NB4 (cell line): ENCODE measurements at regions not wholly inside any gene's neighbourhood (a gene's known extent, or its start where the extent isn't known, plus 50 kb on each side); places are given as distances from the start of the nearest gene placed in this dataset.

Experiments
- DNase-seq: peaks from one replicate; pipeline ENCODE4 v3.0.0; 2010; ENCODE audit warnings: low read depth
- H3K4me3 ChIP-seq: one replicate; pipeline ENCODE4 v1.5.1; 2011; ENCODE audit warnings: mild to moderate bottlenecking, low read depth, low read length, moderate library complexity
- CTCF ChIP-seq: IDR thresholded peaks from one replicate; pipeline ENCODE4 v1.5.1; 2012; ENCODE audit warnings: low read depth, low read length
- MAX ChIP-seq: IDR thresholded peaks from 2 replicates; pipeline ENCODE4 v1.6.1; 2011; ENCODE audit warnings: low read depth, low read length
- MYC ChIP-seq: IDR thresholded peaks from 2 replicates; pipeline ENCODE4 v1.6.1; 2011; ENCODE audit warnings: low read depth, low read length
- POLR2A ChIP-seq: IDR thresholded peaks from 2 replicates; pipeline ENCODE4 v1.6.1; 2011; ENCODE audit warnings: mild to moderate bottlenecking; ENCODE audit not compliant: insufficient read length; ENCODE audit errors: extremely low read depth

- no peak for DNase-seq
- no peak for TF ChIP-seq POLR2A
- TF ChIP-seq MYC = no peak
- TF ChIP-seq MAX = no peak
- TF ChIP-seq CTCF = no peak
- H3K4me3 ChIP-seq = no peak overlapping the region
These were observed 469.0 kb downstream of the TMEM182 start for GRCh38 chr2:103230796-103231195.

- H3K4me3 ChIP-seq = no peak overlapping the region
- TF ChIP-seq POLR2A (no peak), MAX (no peak), CTCF (no peak), MYC (no peak)
- DNase-seq = no peak
These were observed 471.0 kb downstream of the TMEM182 start for GRCh38 chr2:103232865-103233264.

- TF ChIP-seq MYC (no peak), MAX (no peak), POLR2A (no peak), CTCF (no peak)
- DNase-seq = no peak
- no peak overlapping the region for H3K4me3 ChIP-seq
These were observed 471.9 kb downstream of the TMEM182 start for GRCh38 chr2:103233691-103234090.

GRCh38 chr2:103235283-103235682 is 473.5 kb downstream of the TMEM182 start:
- no peak overlapping the region for H3K4me3 ChIP-seq
- TF ChIP-seq MAX = no peak
- no peak for DNase-seq

- TF ChIP-seq MYC (no peak), MAX (no peak), POLR2A (no peak), CTCF (no peak)
- DNase-seq = no peak
- no peak overlapping the region for H3K4me3 ChIP-seq
These were observed 487.6 kb downstream of the TMEM182 start for GRCh38 chr2:103249462-103249861.

GRCh38 chr2:103252781-103253180 is 490.9 kb downstream of the TMEM182 start:
- H3K4me3 ChIP-seq = no peak overlapping the region
- DNase-seq = no peak
- no peak for TF ChIP-seq CTCF
- no peak for TF ChIP-seq POLR2A
- no peak for TF ChIP-seq MYC
- no peak for TF ChIP-seq MAX
